Right forelimb (tissue), 1 donor: ENCODE measurements at regions not wholly inside any gene's neighbourhood (a gene's known extent, or its start where the extent isn't known, plus 50 kb on each side); places are given as distances from the start of the nearest gene placed in this dataset.
"Not testable (repeated sequence)": the region's sequence is repeated elsewhere in the genome, so short reads cannot be mapped to it uniquely, and the experiment has no call there.

Source experiments
- DNase-seq: peaks from one replicate; pipeline ENCODE4 v3.0.0-alpha.2; 2018

GRCh38 chr9:7542126-7542525 lies 257.5 kb downstream of the DMAC1 start:
- DNase-seq, result no peak

GRCh38 chr9:7536310-7536939 lies 263.2 kb downstream of the DMAC1 start:
- DNase-seq, result no peak

- no peak for DNase-seq
Measured at GRCh38 chr9:7534211-7534935, 265.2 kb downstream of the DMAC1 start.

GRCh38 chr9:7533376-7534090 lies 266.0 kb downstream of the DMAC1 start:
- no peak for DNase-seq

GRCh38 chr9:7523426-7524043 lies 276.0 kb downstream of the DMAC1 start:
- no peak for DNase-seq

GRCh38 chr9:7520396-7520795 lies 279.2 kb downstream of the DMAC1 start:
- no peak for DNase-seq

- no peak for DNase-seq
Measured at GRCh38 chr9:7516376-7516775, 283.2 kb downstream of the DMAC1 start.

GRCh38 chr9:7510199-7510598 lies 289.4 kb downstream of the DMAC1 start:
- DNase-seq, result no peak

- no peak for DNase-seq
Measured at GRCh38 chr9:7509576-7510145, 289.9 kb downstream of the DMAC1 start.

- DNase-seq, result no peak
Measured at GRCh38 chr9:7508516-7508915, 291.1 kb downstream of the DMAC1 start.

- DNase-seq, result no peak
Measured at GRCh38 chr9:7507566-7508270, 291.9 kb downstream of the DMAC1 start.

GRCh38 chr9:7507026-7507425 lies 292.6 kb downstream of the DMAC1 start:
- no peak for DNase-seq

GRCh38 chr9:7500521-7500920 lies 299.1 kb downstream of the DMAC1 start:
- DNase-seq, result no peak

- DNase-seq, result no peak
Measured at GRCh38 chr9:7491641-7492040, 307.9 kb downstream of the DMAC1 start.

- no peak for DNase-seq
Measured at GRCh38 chr9:7490317-7491108, 309.1 kb downstream of the DMAC1 start.

GRCh38 chr9:7489036-7489435 lies 310.5 kb downstream of the DMAC1 start:
- DNase-seq, result peak; percentile 55

GRCh38 chr9:7484014-7484413 lies 315.6 kb downstream of the DMAC1 start:
- DNase-seq, result not testable (repeated sequence)

GRCh38 chr9:7481570-7481969 lies 318.0 kb downstream of the DMAC1 start:
- DNase-seq, result no peak

- DNase-seq, result no peak
Measured at GRCh38 chr9:7479300-7479699, 320.3 kb downstream of the DMAC1 start.

GRCh38 chr9:7478646-7479045 lies 320.9 kb downstream of the DMAC1 start:
- DNase-seq, result no peak

- DNase-seq, result no peak
Measured at GRCh38 chr9:7467186-7467585, 332.4 kb downstream of the DMAC1 start.

GRCh38 chr9:7461791-7462190 lies 337.8 kb downstream of the DMAC1 start:
- DNase-seq, result no peak
